ENCODE measurements at regions not wholly inside any gene's neighbourhood (a gene's known extent, or its start where the extent isn't known, plus 50 kb on each side); places are given as distances from the start of the nearest gene placed in this dataset.

- Histone ChIP-seq H3K4me3 (no peak overlapping the region), H3K9me3 (ENCODE audit: low read depth) (no peaks in the 10 kb centered on the region), H3K27me3 (no peaks in the 10 kb centered on the region), H3K36me3 (no peaks in the 10 kb centered on the region), H3K27ac (no peak overlapping the region), H3K4me1 (ENCODE audit: low read depth) (no peaks in the 10 kb centered on the region)
- peak in 1 of 2 donors; percentile 7 for DNase-seq (ENCODE audit: low read depth in 1 of 2, low spot score in 1 of 2)
- TF ChIP-seq CTCF (IDR thresholded peaks at IDR 0.05; ENCODE audit: low read depth, low read length), result no peak
Measured at GRCh38 chr1:168972887-168973286, 133.6 kb upstream of the ATP1B1 start.

GRCh38 chr1:168974117-168974516 is 132.4 kb upstream of the ATP1B1 start:
- Histone ChIP-seq H3K27ac (no peak overlapping the region), H3K9me3 (ENCODE audit: low read depth) (no peaks in the 10 kb centered on the region), H3K4me3 (no peak overlapping the region), H3K36me3 (no peaks in the 10 kb centered on the region), H3K27me3 (no peaks in the 10 kb centered on the region), H3K4me1 (ENCODE audit: low read depth) (no peaks in the 10 kb centered on the region)
- no peak for TF ChIP-seq CTCF (IDR thresholded peaks at IDR 0.05; ENCODE audit: low read depth, low read length)
- DNase-seq (ENCODE audit: low read depth in 1 of 2, low spot score in 1 of 2), result no peak

GRCh38 chr1:168974611-168975010 is 131.9 kb upstream of the ATP1B1 start:
- H3K4me1 ChIP-seq (ENCODE audit: low read depth), result no peaks in the 10 kb centered on the region
- H3K36me3 ChIP-seq, result no peaks in the 10 kb centered on the region
- DNase-seq (ENCODE audit: low read depth in 1 of 2, low spot score in 1 of 2), result no peak
- no peaks in the 10 kb centered on the region for H3K27me3 ChIP-seq
- H3K9me3 ChIP-seq (ENCODE audit: low read depth), result no peaks in the 10 kb centered on the region
- H3K4me3 ChIP-seq, result no peak overlapping the region
- H3K27ac ChIP-seq, result no peak overlapping the region
- no peak for TF ChIP-seq CTCF (IDR thresholded peaks at IDR 0.05; ENCODE audit: low read depth, low read length)

GRCh38 chr1:168976267-168976666 is 130.2 kb upstream of the ATP1B1 start:
- Histone ChIP-seq H3K27ac (no peak overlapping the region), H3K4me1 (ENCODE audit: low read depth) (peaks cover 3% of the 10 kb centered on the region), H3K27me3 (no peaks in the 10 kb centered on the region), H3K36me3 (no peaks in the 10 kb centered on the region), H3K9me3 (ENCODE audit: low read depth) (no peaks in the 10 kb centered on the region), H3K4me3 (no peak overlapping the region)
- TF ChIP-seq CTCF (IDR thresholded peaks at IDR 0.05; ENCODE audit: low read depth, low read length), result no peak
- DNase-seq (ENCODE audit: low read depth in 1 of 2, low spot score in 1 of 2), result no peak

GRCh38 chr1:168977618-168978017 is 128.9 kb upstream of the ATP1B1 start:
- TF ChIP-seq CTCF (IDR thresholded peaks at IDR 0.05; ENCODE audit: low read depth, low read length), result no peak
- H3K27me3 ChIP-seq, result no peaks in the 10 kb centered on the region
- H3K4me1 ChIP-seq (ENCODE audit: low read depth), result peaks cover 3% of the 10 kb centered on the region
- H3K27ac ChIP-seq, result no peak overlapping the region
- H3K36me3 ChIP-seq, result no peaks in the 10 kb centered on the region
- H3K9me3 ChIP-seq (ENCODE audit: low read depth), result no peaks in the 10 kb centered on the region
- no peak for DNase-seq (ENCODE audit: low read depth in 1 of 2, low spot score in 1 of 2)
- no peak overlapping the region for H3K4me3 ChIP-seq

- no peak for TF ChIP-seq CTCF (IDR thresholded peaks at IDR 0.05; ENCODE audit: low read depth, low read length)
- DNase-seq (ENCODE audit: low read depth in 1 of 2, low spot score in 1 of 2), result no peak
- H3K36me3 ChIP-seq, result no peaks in the 10 kb centered on the region
- no peak overlapping the region for H3K27ac ChIP-seq
- no peak overlapping the region for H3K4me3 ChIP-seq
- H3K9me3 ChIP-seq (ENCODE audit: low read depth), result no peaks in the 10 kb centered on the region
- H3K4me1 ChIP-seq (ENCODE audit: low read depth), result peaks cover 3% of the 10 kb centered on the region
- no peaks in the 10 kb centered on the region for H3K27me3 ChIP-seq
Measured at GRCh38 chr1:168979276-168979675, 127.2 kb upstream of the ATP1B1 start.

All from cardiac muscle cell (in vitro differentiated cells and primary cell).